BJ (cell line): ENCODE measurements at regions not wholly inside any gene's neighbourhood (a gene's known extent, or its start where the extent isn't known, plus 50 kb on each side); places are given as distances from the start of the nearest gene placed in this dataset.
"Not testable (repeated sequence)": the region's sequence is repeated elsewhere in the genome, so short reads cannot be mapped to it uniquely, and the experiment has no call there.

Source experiments
- CTCF ChIA-PET: fragments of 350-600 bp; formaldehyde crosslinking; extraction: SDS; loops from one replicate; lab custom pipeline; 2021; ENCODE audit warnings: antibody characterized with exemption, inconsistent platforms; lab: Yijun Ruan, JAX
- POLR2A ChIA-PET: fragments of 300-600 bp; sonication (Branson Sonifier 250); formaldehyde crosslinking; extraction: SDS; loops from one replicate; lab custom pipeline; 2021; ENCODE audit warnings: antibody characterized with exemption; lab: Charles Lee
- DNase-seq: peaks from one replicate; pipeline ENCODE4 v3.0.0-alpha.2; 2011; ENCODE audit warnings: low read depth
- H3K27me3 ChIP-seq: 2 replicates; pipeline ENCODE4 v1.6.0; 2011; ENCODE audit warnings: low read length; ENCODE audit not compliant: control insufficient read depth, insufficient read depth
- H3K36me3 ChIP-seq: 2 replicates; pipeline ENCODE4 v1.5.1; 2011; ENCODE audit warnings: low read length; ENCODE audit not compliant: control insufficient read depth, insufficient read depth
- H3K4me3 ChIP-seq: 2 replicates; pipeline ENCODE4 v1.5.1; 2011; ENCODE audit warnings: low read depth, mild to moderate bottlenecking, control low read depth, low read length

- DNase-seq, H3K36me3 ChIP-seq, POLR2A ChIA-PET, H3K4me3 ChIP-seq, H3K27me3 ChIP-seq, CTCF ChIA-PET: not testable (repeated sequence)
Measured at GRCh38 chr1:196366-196765, 255.1 kb downstream of the OR4F29 start.

GRCh38 chr1:191296-192049 is 260.0 kb downstream of the OR4F29 start:
- DNase-seq, H3K36me3 ChIP-seq, H3K4me3 ChIP-seq, POLR2A ChIA-PET, H3K27me3 ChIP-seq, CTCF ChIA-PET: not testable (repeated sequence)

- H3K27me3 ChIP-seq, POLR2A ChIA-PET, H3K36me3 ChIP-seq, DNase-seq, CTCF ChIA-PET, H3K4me3 ChIP-seq: not testable (repeated sequence)
Measured at GRCh38 chr1:190678-191077, 260.8 kb downstream of the OR4F29 start.

- DNase-seq, H3K27me3 ChIP-seq, H3K4me3 ChIP-seq, POLR2A ChIA-PET, H3K36me3 ChIP-seq, CTCF ChIA-PET: not testable (repeated sequence)
Measured at GRCh38 chr1:189915-190314, 261.6 kb downstream of the OR4F29 start.

- DNase-seq, POLR2A ChIA-PET, CTCF ChIA-PET, H3K36me3 ChIP-seq, H3K27me3 ChIP-seq, H3K4me3 ChIP-seq: not testable (repeated sequence)
Measured at GRCh38 chr1:189270-189669, 262.2 kb downstream of the OR4F29 start.

GRCh38 chr1:187298-187697 is 264.2 kb downstream of the OR4F29 start:
- POLR2A ChIA-PET, H3K27me3 ChIP-seq, H3K4me3 ChIP-seq, CTCF ChIA-PET, DNase-seq, H3K36me3 ChIP-seq: not testable (repeated sequence)

GRCh38 chr1:186691-187131 is 264.8 kb downstream of the OR4F29 start:
- POLR2A ChIA-PET, CTCF ChIA-PET, H3K4me3 ChIP-seq, DNase-seq, H3K36me3 ChIP-seq, H3K27me3 ChIP-seq: not testable (repeated sequence)

- CTCF ChIA-PET, POLR2A ChIA-PET, H3K27me3 ChIP-seq, H3K4me3 ChIP-seq, H3K36me3 ChIP-seq, DNase-seq: not testable (repeated sequence)
Measured at GRCh38 chr1:186223-186622, 265.3 kb downstream of the OR4F29 start.

GRCh38 chr1:185526-185925 is 266.0 kb downstream of the OR4F29 start:
- H3K27me3 ChIP-seq, H3K4me3 ChIP-seq, DNase-seq, POLR2A ChIA-PET, CTCF ChIA-PET, H3K36me3 ChIP-seq: not testable (repeated sequence)

- POLR2A ChIA-PET, H3K36me3 ChIP-seq, H3K4me3 ChIP-seq, H3K27me3 ChIP-seq, DNase-seq, CTCF ChIA-PET: not testable (repeated sequence)
Measured at GRCh38 chr1:184336-184686, 267.2 kb downstream of the OR4F29 start.

GRCh38 chr1:183620-184335 is 267.7 kb downstream of the OR4F29 start:
- POLR2A ChIA-PET, result not testable (repeated sequence)

GRCh38 chr1:183081-183480 is 268.4 kb downstream of the OR4F29 start:
- POLR2A ChIA-PET, CTCF ChIA-PET, H3K36me3 ChIP-seq, DNase-seq, H3K27me3 ChIP-seq, H3K4me3 ChIP-seq: not testable (repeated sequence)

More at GRCh38 chr1:183620-184335, 267.7 kb downstream of the OR4F29 start:
- H3K4me3 ChIP-seq, H3K36me3 ChIP-seq, DNase-seq, H3K27me3 ChIP-seq, CTCF ChIA-PET: not testable (repeated sequence)

GRCh38 chr1:182631-183030 is 268.8 kb downstream of the OR4F29 start:
- H3K27me3 ChIP-seq, CTCF ChIA-PET, H3K36me3 ChIP-seq, POLR2A ChIA-PET, H3K4me3 ChIP-seq, DNase-seq: not testable (repeated sequence)
